ENCODE measurements at regions not wholly inside any gene's neighbourhood (a gene's known extent, or its start where the extent isn't known, plus 50 kb on each side); places are given as distances from the start of the nearest gene placed in this dataset.

DNA sequence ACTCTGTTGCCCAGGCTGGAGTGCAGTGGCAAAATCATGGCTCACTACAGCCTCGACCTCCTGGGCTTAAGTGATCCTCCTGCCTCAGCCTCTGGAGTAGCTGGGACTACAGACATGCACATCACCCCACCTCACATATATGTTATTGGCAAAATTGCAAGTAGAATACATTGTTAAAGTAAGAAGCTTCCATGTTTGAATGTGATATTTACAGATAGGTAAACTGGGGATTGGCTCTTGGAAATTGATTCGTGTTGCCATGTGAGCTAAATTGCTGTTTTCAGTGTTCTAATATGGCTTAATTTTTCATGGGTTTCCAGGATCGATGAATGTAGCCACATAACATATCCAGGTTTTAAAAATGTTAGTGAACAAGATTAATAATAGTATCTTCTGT, 149.0 kb upstream of the ZNF217 start:
- TF ChIP-seq TAF1 (IDR thresholded peaks at IDR 0.05; ENCODE audit: low read depth): no peak
- TF ChIP-seq EGR1 (IDR thresholded peaks at IDR 0.05): no peak
- no peak for TF ChIP-seq EP300 (IDR thresholded peaks at IDR 0.05; ENCODE audit: borderline replicate concordance)

Data from Ishikawa (cell line).